ENCODE measurements at regions not wholly inside any gene's neighbourhood (a gene's known extent, or its start where the extent isn't known, plus 50 kb on each side); places are given as distances from the start of the nearest gene placed in this dataset.

DNA sequence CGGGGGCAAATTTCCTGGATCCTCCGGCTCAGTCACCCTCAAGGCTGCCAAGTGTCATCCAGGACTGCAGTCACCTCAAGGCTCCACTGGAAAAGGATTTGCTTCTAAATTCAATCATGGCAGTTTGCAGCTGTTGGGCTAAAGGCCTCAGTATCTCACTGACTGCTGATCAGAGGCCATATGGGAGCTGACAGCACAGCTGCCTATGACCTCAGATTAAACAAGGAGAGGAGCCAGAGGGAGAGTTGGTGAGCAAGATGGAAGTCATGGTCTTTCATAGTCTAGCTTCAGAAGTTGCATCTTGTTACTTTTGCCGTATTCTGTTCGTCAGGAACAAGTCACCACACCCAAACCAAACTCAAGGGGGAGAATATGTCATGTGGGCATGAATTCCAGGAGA is 849.7 kb downstream of the UQCRFS1 start:
- TF ChIP-seq POLR2A (IDR thresholded peaks at IDR 0.05) (no peak), EP300 (IDR thresholded peaks at IDR 0.05) (no peak)
- TF ChIP-seq, protein P1, sequence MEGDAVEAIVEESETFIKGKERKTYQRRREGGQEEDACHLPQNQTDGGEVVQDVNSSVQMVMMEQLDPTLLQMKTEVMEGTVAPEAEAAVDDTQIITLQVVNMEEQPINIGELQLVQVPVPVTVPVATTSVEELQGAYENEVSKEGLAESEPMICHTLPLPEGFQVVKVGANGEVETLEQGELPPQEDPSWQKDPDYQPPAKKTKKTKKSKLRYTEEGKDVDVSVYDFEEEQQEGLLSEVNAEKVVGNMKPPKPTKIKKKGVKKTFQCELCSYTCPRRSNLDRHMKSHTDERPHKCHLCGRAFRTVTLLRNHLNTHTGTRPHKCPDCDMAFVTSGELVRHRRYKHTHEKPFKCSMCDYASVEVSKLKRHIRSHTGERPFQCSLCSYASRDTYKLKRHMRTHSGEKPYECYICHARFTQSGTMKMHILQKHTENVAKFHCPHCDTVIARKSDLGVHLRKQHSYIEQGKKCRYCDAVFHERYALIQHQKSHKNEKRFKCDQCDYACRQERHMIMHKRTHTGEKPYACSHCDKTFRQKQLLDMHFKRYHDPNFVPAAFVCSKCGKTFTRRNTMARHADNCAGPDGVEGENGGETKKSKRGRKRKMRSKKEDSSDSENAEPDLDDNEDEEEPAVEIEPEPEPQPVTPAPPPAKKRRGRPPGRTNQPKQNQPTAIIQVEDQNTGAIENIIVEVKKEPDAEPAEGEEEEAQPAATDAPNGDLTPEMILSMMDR (IDR thresholded peaks at IDR 0.05): no peak
